ENCODE measurements at regions not wholly inside any gene's neighbourhood (a gene's known extent, or its start where the extent isn't known, plus 50 kb on each side); places are given as distances from the start of the nearest gene placed in this dataset.
"Not testable (repeated sequence)": the region's sequence is repeated elsewhere in the genome, so short reads cannot be mapped to it uniquely, and the experiment has no call there.

- Histone ChIP-seq H3K4me1 (ENCODE audit: control insufficient read depth, extremely low read depth, insufficient read depth, low read length) (no peaks in the 10 kb centered on the region), H3K9ac (ENCODE audit: insufficient read depth, low read length) (no peak overlapping the region), H3K27me3 (ENCODE audit: control insufficient read depth, insufficient read depth, low read length) (no peaks in the 10 kb centered on the region), H3K4me2 (ENCODE audit: extremely low read depth, insufficient read depth, low read length) (no peak overlapping the region), H3K9me3 (ENCODE audit: control insufficient read depth, insufficient read depth, low read depth, low read length) (no peaks in the 10 kb centered on the region), H3K36me3 (ENCODE audit: control insufficient read depth, insufficient read depth, low read length) (no peaks in the 10 kb centered on the region), H3K79me2 (ENCODE audit: control insufficient read depth, insufficient read depth, low read length) (no peaks in the 10 kb centered on the region), H3K27ac (ENCODE audit: insufficient read depth, low read length) (no peak overlapping the region), H3K4me3 (replicated peaks in 1 of 4; ENCODE audit: control extremely low read depth in 1 of 4, insufficient read depth in 1 of 4, low read depth in 3 of 4, low read length in 4 of 4) (no peak overlapping the region), H2AFZ (ENCODE audit: low read length) (no peak overlapping the region), H4K20me1 (ENCODE audit: control insufficient read depth, extremely low read depth, insufficient read depth, low read length) (no peaks in the 10 kb centered on the region)
- TF ChIP-seq EZH2 (IDR thresholded peaks at IDR 0.05; ENCODE audit: low read length, missing control alignments): no peak
- TF ChIP-seq, protein P1, sequence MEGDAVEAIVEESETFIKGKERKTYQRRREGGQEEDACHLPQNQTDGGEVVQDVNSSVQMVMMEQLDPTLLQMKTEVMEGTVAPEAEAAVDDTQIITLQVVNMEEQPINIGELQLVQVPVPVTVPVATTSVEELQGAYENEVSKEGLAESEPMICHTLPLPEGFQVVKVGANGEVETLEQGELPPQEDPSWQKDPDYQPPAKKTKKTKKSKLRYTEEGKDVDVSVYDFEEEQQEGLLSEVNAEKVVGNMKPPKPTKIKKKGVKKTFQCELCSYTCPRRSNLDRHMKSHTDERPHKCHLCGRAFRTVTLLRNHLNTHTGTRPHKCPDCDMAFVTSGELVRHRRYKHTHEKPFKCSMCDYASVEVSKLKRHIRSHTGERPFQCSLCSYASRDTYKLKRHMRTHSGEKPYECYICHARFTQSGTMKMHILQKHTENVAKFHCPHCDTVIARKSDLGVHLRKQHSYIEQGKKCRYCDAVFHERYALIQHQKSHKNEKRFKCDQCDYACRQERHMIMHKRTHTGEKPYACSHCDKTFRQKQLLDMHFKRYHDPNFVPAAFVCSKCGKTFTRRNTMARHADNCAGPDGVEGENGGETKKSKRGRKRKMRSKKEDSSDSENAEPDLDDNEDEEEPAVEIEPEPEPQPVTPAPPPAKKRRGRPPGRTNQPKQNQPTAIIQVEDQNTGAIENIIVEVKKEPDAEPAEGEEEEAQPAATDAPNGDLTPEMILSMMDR (conservative IDR thresholded peaks at IDR 0.05 in 1 of 2, IDR thresholded peaks at IDR 0.05 in 1 of 2; ENCODE audit: low read depth in 1 of 2, low read length in 2 of 2): no peak
- DNase-seq (ENCODE audit: low read depth in 2 of 2): peak in 1 of 2 donors; percentile 27
Measured at GRCh38 chr3:162729686-162730085, 1233.1 kb downstream of the OTOL1 start.

GRCh38 chr3:162731961-162732360 is 1235.4 kb downstream of the OTOL1 start:
- H3K27ac ChIP-seq (ENCODE audit: insufficient read depth, low read length); H3K4me2 ChIP-seq (ENCODE audit: extremely low read depth, insufficient read depth, low read length); H3K36me3 ChIP-seq (ENCODE audit: control insufficient read depth, insufficient read depth, low read length); H3K79me2 ChIP-seq (ENCODE audit: control insufficient read depth, insufficient read depth, low read length); H3K4me3 ChIP-seq (replicated peaks in 1 of 4; ENCODE audit: control extremely low read depth in 1 of 4, insufficient read depth in 1 of 4, low read depth in 3 of 4, low read length in 4 of 4); DNase-seq (ENCODE audit: low read depth in 2 of 2); H4K20me1 ChIP-seq (ENCODE audit: control insufficient read depth, extremely low read depth, insufficient read depth, low read length); H2AFZ ChIP-seq (ENCODE audit: low read length); H3K4me1 ChIP-seq (ENCODE audit: control insufficient read depth, extremely low read depth, insufficient read depth, low read length); H3K9ac ChIP-seq (ENCODE audit: insufficient read depth, low read length); H3K9me3 ChIP-seq (ENCODE audit: control insufficient read depth, insufficient read depth, low read depth, low read length); H3K27me3 ChIP-seq (ENCODE audit: control insufficient read depth, insufficient read depth, low read length): not testable (repeated sequence)

DNA sequence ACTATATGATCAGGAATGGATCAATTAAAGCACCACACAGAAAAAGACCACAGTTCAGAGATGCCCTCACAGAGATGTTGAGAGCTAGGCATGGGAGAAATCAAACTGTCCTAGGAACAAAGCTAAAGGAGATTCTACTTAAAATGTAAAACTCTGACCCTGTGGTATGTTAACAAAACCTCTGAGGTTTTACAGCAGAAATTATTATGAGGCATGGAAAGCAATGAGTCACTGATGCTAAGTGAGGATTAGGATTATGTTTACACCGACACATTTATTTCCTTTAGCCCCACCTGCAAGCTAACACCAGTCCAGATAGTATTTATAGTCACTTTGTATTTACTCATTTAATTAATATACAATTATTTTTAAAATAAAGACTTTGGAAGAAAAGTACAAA is 1242.2 kb downstream of the OTOL1 start:
- Histone ChIP-seq H3K9ac (ENCODE audit: insufficient read depth, low read length) (no peak overlapping the region), H3K27ac (ENCODE audit: insufficient read depth, low read length) (no peak overlapping the region), H3K79me2 (ENCODE audit: control insufficient read depth, insufficient read depth, low read length) (no peaks in the 10 kb centered on the region), H3K4me1 (ENCODE audit: control insufficient read depth, extremely low read depth, insufficient read depth, low read length) (no peaks in the 10 kb centered on the region), H4K20me1 (ENCODE audit: control insufficient read depth, extremely low read depth, insufficient read depth, low read length) (no peaks in the 10 kb centered on the region), H3K27me3 (ENCODE audit: control insufficient read depth, insufficient read depth, low read length) (no peaks in the 10 kb centered on the region), H3K4me3 (replicated peaks in 1 of 4; ENCODE audit: control extremely low read depth in 1 of 4, insufficient read depth in 1 of 4, low read depth in 3 of 4, low read length in 4 of 4) (no peak overlapping the region), H3K4me2 (ENCODE audit: extremely low read depth, insufficient read depth, low read length) (no peak overlapping the region), H3K9me3 (ENCODE audit: control insufficient read depth, insufficient read depth, low read depth, low read length) (no peaks in the 10 kb centered on the region), H2AFZ (ENCODE audit: low read length) (no peak overlapping the region), H3K36me3 (ENCODE audit: control insufficient read depth, insufficient read depth, low read length) (no peaks in the 10 kb centered on the region)
- DNase-seq (ENCODE audit: low read depth in 2 of 2): peak in 1 of 2 donors; percentile 21
- no peak for TF ChIP-seq EZH2 (IDR thresholded peaks at IDR 0.05; ENCODE audit: low read length, missing control alignments)
- TF ChIP-seq, protein P1 (conservative IDR thresholded peaks at IDR 0.05 in 1 of 2, IDR thresholded peaks at IDR 0.05 in 1 of 2; ENCODE audit: low read depth in 1 of 2, low read length in 2 of 2): no peak
